Type B pancreatic cell (in vitro differentiated cells): ENCODE measurements at regions not wholly inside any gene's neighbourhood (a gene's known extent, or its start where the extent isn't known, plus 50 kb on each side); places are given as distances from the start of the nearest gene placed in this dataset.

ENCODE experiments used
- DNase-seq: peaks from one replicate; pipeline ENCODE4 v3.0.0; 2021; ENCODE audit warnings: mixed read lengths; ENCODE audit not compliant: unreplicated experiment; ENCODE audit errors: extremely low spot score
- H3K27ac Mint-ChIP-seq: 2 replicates; pipeline ENCODE4 v1.8.0; 2021; ENCODE audit warnings: mild to moderate bottlenecking, mixed read lengths
- H3K27me3 Mint-ChIP-seq: 2 replicates; pipeline ENCODE4 v1.8.0; 2021; ENCODE audit warnings: mixed read lengths
- H3K36me3 Mint-ChIP-seq: 2 replicates; pipeline ENCODE4 v1.8.0; 2021; ENCODE audit warnings: mixed read lengths
- H3K4me1 Mint-ChIP-seq: one replicate; pipeline ENCODE4 v1.8.0; 2021; ENCODE audit warnings: mixed read lengths; ENCODE audit not compliant: unreplicated experiment
- H3K4me3 Mint-ChIP-seq: 2 replicates; pipeline ENCODE4 v1.8.0; 2021; ENCODE audit warnings: mild to moderate bottlenecking, mixed read lengths
- H3K9me3 Mint-ChIP-seq: 2 replicates; pipeline ENCODE4 v1.8.0; 2021; ENCODE audit warnings: mixed read lengths
- TF ChIP-seq, protein P1 (sequence below): fragments of 200-600 bp; sonication (generic); conservative IDR thresholded peaks from 2 replicates; pipeline ENCODE4 v1.5.0; 2021; ENCODE audit warnings: antibody characterized with exemption, mild to moderate bottlenecking

DNA sequence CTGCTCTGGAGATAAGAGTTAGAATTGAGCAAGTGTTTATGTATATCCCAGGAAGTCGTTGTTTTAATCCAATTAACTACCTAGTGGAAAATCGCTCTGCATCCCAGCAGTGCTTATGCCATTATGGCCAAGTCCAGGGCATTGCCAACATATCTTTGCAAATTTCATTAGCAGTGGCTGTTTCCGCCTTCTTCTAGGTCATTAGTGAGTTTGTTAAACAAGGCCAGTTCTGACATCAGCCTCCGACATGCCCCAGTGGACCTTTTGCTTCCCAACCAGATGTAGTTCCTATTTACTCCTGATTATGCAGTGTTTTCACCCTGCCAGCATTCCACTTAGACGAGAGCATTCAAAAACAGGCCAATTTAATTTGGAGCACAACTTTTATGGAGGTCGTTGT lies 106.8 kb upstream of the FAM78B start:
- no peaks in the 10 kb centered on the region for H3K4me1 Mint-ChIP-seq
- TF ChIP-seq, protein P1, sequence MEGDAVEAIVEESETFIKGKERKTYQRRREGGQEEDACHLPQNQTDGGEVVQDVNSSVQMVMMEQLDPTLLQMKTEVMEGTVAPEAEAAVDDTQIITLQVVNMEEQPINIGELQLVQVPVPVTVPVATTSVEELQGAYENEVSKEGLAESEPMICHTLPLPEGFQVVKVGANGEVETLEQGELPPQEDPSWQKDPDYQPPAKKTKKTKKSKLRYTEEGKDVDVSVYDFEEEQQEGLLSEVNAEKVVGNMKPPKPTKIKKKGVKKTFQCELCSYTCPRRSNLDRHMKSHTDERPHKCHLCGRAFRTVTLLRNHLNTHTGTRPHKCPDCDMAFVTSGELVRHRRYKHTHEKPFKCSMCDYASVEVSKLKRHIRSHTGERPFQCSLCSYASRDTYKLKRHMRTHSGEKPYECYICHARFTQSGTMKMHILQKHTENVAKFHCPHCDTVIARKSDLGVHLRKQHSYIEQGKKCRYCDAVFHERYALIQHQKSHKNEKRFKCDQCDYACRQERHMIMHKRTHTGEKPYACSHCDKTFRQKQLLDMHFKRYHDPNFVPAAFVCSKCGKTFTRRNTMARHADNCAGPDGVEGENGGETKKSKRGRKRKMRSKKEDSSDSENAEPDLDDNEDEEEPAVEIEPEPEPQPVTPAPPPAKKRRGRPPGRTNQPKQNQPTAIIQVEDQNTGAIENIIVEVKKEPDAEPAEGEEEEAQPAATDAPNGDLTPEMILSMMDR, result no peak
- no peak overlapping the region for H3K4me3 Mint-ChIP-seq
- H3K9me3 Mint-ChIP-seq, result no peaks in the 10 kb centered on the region
- no peak overlapping the region for H3K27ac Mint-ChIP-seq
- H3K27me3 Mint-ChIP-seq, result no peaks in the 10 kb centered on the region
- H3K36me3 Mint-ChIP-seq, result no peaks in the 10 kb centered on the region
- no peak for DNase-seq

DNA sequence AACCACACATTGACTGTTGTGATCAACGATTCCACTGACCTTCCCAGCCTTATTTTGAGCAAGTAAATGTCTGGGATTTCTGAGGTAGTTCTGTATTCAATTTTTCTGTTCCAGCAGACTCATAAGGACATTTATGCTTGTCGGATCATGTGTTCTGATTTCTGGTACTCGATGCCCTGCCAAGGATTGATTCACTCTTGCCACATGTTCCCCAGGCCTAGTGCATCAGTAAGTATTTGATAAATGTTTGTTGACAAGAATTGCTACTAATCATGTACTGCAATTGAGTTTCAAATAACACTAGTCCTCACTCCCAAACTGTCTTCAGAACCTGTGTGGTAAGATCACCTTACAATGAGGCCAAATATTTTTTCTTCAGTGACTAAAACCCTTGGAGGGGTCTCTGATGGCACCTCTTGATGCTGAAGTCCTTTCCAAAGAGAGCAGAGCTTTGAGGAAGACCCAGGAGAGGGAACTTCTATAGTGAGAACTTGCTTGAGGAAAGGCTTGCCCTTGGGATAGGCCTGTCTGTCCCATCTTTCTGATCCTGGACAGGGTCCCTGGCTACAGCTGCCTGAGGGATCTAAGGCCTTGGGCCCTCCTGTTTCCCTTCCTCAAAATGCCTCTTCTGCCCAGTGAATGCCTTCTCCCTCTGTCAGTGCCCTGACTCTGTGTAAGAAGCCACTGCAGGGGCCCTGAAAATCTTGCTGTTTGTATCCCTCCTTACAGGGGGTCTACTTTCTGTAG lies 115.8 kb upstream of the FAM78B start:
- TF ChIP-seq, protein P1, result no peak
- Mint-ChIP-seq H3K4me1 (no peaks in the 10 kb centered on the region), H3K27me3 (no peaks in the 10 kb centered on the region), H3K27ac (no peak overlapping the region), H3K9me3 (no peaks in the 10 kb centered on the region), H3K4me3 (no peak overlapping the region), H3K36me3 (no peaks in the 10 kb centered on the region)
- no peak for DNase-seq

DNA sequence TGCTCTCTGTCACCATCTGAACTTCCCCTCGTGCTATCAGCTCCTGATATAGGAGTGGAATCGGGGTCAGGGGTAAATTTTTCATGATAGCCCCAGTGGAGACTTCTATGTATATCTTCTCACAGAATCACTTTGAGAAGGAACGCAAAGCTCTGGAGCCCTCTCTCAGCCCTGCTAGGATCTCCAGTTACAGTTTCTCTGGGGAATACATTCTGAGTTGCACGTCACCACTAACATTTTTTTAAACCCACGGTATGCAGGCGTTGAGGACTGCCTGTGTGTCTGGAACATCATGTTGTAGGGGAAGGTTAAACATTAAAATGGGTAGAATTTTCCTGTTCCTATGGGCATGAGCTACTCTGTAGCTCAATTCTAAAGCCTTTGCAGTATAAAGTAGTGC lies 116.4 kb upstream of the FAM78B start:
- Mint-ChIP-seq H3K27me3 (no peaks in the 10 kb centered on the region), H3K27ac (no peak overlapping the region), H3K4me1 (no peaks in the 10 kb centered on the region), H3K36me3 (no peaks in the 10 kb centered on the region), H3K4me3 (no peak overlapping the region), H3K9me3 (no peaks in the 10 kb centered on the region)
- no peak for DNase-seq
- TF ChIP-seq, protein P1, result no peak

DNA sequence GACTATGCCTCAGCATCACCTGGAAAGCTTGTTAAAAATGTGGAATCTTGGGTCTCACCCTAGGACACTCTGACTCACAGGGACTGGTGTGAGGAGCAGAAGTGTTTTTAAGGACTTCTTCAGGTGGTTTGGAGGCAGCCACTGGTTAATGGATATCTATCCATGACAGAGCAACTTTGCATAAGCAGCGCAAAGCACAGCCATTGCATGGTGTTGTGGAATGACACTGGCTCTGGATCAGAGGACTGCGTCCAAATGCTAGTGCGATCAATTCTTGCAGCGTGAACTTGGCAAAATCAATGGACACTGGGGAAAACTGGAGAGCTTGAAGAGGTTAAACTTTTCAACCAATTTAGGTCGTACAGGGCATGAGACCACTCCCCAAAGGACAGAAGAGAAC lies 116.8 kb upstream of the FAM78B start:
- Mint-ChIP-seq H3K27me3 (no peaks in the 10 kb centered on the region), H3K27ac (no peak overlapping the region), H3K36me3 (no peaks in the 10 kb centered on the region), H3K4me3 (no peak overlapping the region), H3K9me3 (no peaks in the 10 kb centered on the region), H3K4me1 (no peaks in the 10 kb centered on the region)
- DNase-seq, result no peak
- TF ChIP-seq, protein P1, result no peak

DNA sequence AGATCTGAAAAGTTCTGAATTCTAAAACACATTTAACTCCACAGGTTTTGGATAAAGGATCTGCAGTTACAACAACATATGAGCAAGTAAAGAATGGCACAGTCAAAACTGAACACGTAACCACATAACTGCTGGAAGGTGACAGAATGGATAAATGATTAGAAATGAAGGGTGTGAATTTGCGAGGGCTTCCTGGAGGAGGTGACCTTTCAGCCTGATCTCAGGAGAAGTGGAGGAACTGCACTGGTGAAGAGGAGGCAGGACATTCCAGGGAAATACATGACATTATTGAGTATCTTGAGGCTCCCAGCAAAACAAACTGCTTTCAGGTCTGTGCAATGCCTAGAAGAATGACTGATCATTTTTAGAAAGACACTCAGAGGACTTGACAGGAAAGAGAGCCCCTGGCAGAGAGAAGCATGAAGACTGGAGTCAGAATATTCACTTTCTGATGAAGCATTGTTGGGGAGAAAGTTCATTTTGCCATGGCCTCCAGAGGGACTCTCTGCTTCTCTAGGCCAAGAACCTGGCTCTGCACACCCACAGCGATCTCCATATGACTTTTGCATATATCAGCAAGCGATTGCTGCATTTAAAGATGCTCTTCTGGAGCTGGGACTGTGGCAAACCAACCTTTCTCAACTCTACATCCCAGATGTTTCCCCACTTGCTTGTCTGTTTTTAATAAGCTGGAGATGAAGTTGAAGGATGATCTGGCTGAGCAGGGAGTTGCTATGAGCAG lies 122.7 kb upstream of the FAM78B start:
- TF ChIP-seq, protein P1, result no peak
- Mint-ChIP-seq H3K4me1 (no peaks in the 10 kb centered on the region), H3K4me3 (no peak overlapping the region), H3K27me3 (peaks cover 5% of the 10 kb centered on the region), H3K27ac (no peak overlapping the region), H3K36me3 (no peaks in the 10 kb centered on the region), H3K9me3 (no peaks in the 10 kb centered on the region)
- no peak for DNase-seq
